ENCODE measurements at regions not wholly inside any gene's neighbourhood (a gene's known extent, or its start where the extent isn't known, plus 50 kb on each side); places are given as distances from the start of the nearest gene placed in this dataset.
"Not testable (repeated sequence)": the region's sequence is repeated elsewhere in the genome, so short reads cannot be mapped to it uniquely, and the experiment has no call there.

GRCh38 chr4:177802661-177803060, 360.4 kb upstream of the AGA start:
- no peak for DNase-seq (ENCODE audit: low read depth)

- no peak for DNase-seq (ENCODE audit: low read depth)
Measured at GRCh38 chr4:177803151-177803550, 360.9 kb upstream of the AGA start.

GRCh38 chr4:177809791-177810190, 367.6 kb upstream of the AGA start:
- no peak for DNase-seq (ENCODE audit: low read depth)

GRCh38 chr4:177810220-177810619, 368.0 kb upstream of the AGA start:
- no peak for DNase-seq (ENCODE audit: low read depth)

GRCh38 chr4:177818392-177818791, 376.2 kb upstream of the AGA start:
- DNase-seq (ENCODE audit: low read depth) = not testable (repeated sequence)

- no peak for DNase-seq (ENCODE audit: low read depth)
Measured at GRCh38 chr4:177826973-177827372, 384.7 kb upstream of the AGA start.

GRCh38 chr4:177841258-177841657, 399.0 kb upstream of the AGA start:
- DNase-seq (ENCODE audit: low read depth) = no peak

- no peak for DNase-seq (ENCODE audit: low read depth)
Measured at GRCh38 chr4:177853229-177853628, 411.0 kb upstream of the AGA start.

GRCh38 chr4:177855507-177856197, 413.4 kb upstream of the AGA start:
- no peak for DNase-seq (ENCODE audit: low read depth)

- DNase-seq (ENCODE audit: low read depth) = no peak
Measured at GRCh38 chr4:177860171-177860570, 417.9 kb upstream of the AGA start.

GRCh38 chr4:177861551-177862094, 419.4 kb upstream of the AGA start:
- DNase-seq (ENCODE audit: low read depth) = no peak

GRCh38 chr4:177862541-177863176, 420.4 kb upstream of the AGA start:
- no peak for DNase-seq (ENCODE audit: low read depth)

- no peak for DNase-seq (ENCODE audit: low read depth)
Measured at GRCh38 chr4:177879851-177880250, 437.6 kb upstream of the AGA start.

GRCh38 chr4:177895136-177895535, 452.9 kb upstream of the AGA start:
- DNase-seq (ENCODE audit: low read depth) = no peak

GRCh38 chr4:177901786-177902185, 459.5 kb upstream of the AGA start:
- DNase-seq (ENCODE audit: low read depth) = no peak

- no peak for DNase-seq (ENCODE audit: low read depth)
Measured at GRCh38 chr4:177902386-177902785, 460.1 kb upstream of the AGA start.

GRCh38 chr4:177907736-177908424, 465.6 kb upstream of the AGA start:
- DNase-seq (ENCODE audit: low read depth) = no peak

GRCh38 chr4:177921715-177922114, 479.5 kb upstream of the AGA start:
- no peak for DNase-seq (ENCODE audit: low read depth)

- no peak for DNase-seq (ENCODE audit: low read depth)
Measured at GRCh38 chr4:177923888-177924287, 481.7 kb upstream of the AGA start.

- DNase-seq (ENCODE audit: low read depth) = no peak
Measured at GRCh38 chr4:177937041-177937440, 494.8 kb upstream of the AGA start.

- no peak for DNase-seq (ENCODE audit: low read depth)
Measured at GRCh38 chr4:177938226-177938625, 496.0 kb upstream of the AGA start.

GRCh38 chr4:177945268-177945667, 503.0 kb upstream of the AGA start:
- no peak for DNase-seq (ENCODE audit: low read depth)

- no peak for DNase-seq (ENCODE audit: low read depth)
Measured at GRCh38 chr4:177947607-177948006, 505.4 kb upstream of the AGA start.
